Hepatocyte (in vitro differentiated cells): ENCODE measurements at regions not wholly inside any gene's neighbourhood (a gene's known extent, or its start where the extent isn't known, plus 50 kb on each side); places are given as distances from the start of the nearest gene placed in this dataset.

Experiments
- DNase-seq: peaks from one replicate; pipeline ENCODE4 v3.0.0-alpha.2; 2016; ENCODE audit warnings: low spot score
- H2AFZ ChIP-seq: fragments of 200-600 bp; sonication (generic); 2 replicates; pipeline ENCODE4 v1.6.0; 2016; ENCODE audit warnings: antibody characterized with exemption, mild to moderate bottlenecking
- H3K27ac ChIP-seq: fragments of 200-600 bp; sonication (generic); 2 replicates; pipeline ENCODE4 v1.5.1; 2016; ENCODE audit warnings: mild to moderate bottlenecking
- H3K27me3 ChIP-seq: fragments of 200-600 bp; sonication (generic); 2 replicates; pipeline ENCODE4 v1.6.1; 2016
- H3K36me3 ChIP-seq: fragments of 200-600 bp; sonication (generic); replicated peaks from 2 replicates; pipeline ENCODE4 v1.5.1; 2016; ENCODE audit warnings: low read depth; ENCODE audit not compliant: insufficient read depth
- H3K4me1 ChIP-seq: fragments of 200-600 bp; sonication (generic); 2 replicates; pipeline ENCODE4 v1.5.1; 2016; ENCODE audit warnings: mild to moderate bottlenecking, moderate library complexity; ENCODE audit not compliant: insufficient read depth
- H3K4me2 ChIP-seq: fragments of 200-600 bp; sonication (generic); 2 replicates; pipeline ENCODE4 v1.6.0; 2016
- H3K4me3 ChIP-seq: fragments of 200-600 bp; sonication (generic); 2 replicates; pipeline ENCODE4 v1.5.1; 2016; ENCODE audit warnings: mild to moderate bottlenecking
- H3K79me2 ChIP-seq: fragments of 200-600 bp; sonication (generic); 2 replicates; pipeline ENCODE4 v1.6.0; 2017; ENCODE audit warnings: mild to moderate bottlenecking
- H3K9me2 ChIP-seq: fragments of 200-600 bp; sonication (generic); replicated peaks from 2 replicates; pipeline ENCODE4 v1.6.0; 2017; ENCODE audit warnings: mild to moderate bottlenecking; ENCODE audit not compliant: insufficient read depth
- H3K9me3 ChIP-seq: fragments of 200-600 bp; sonication (generic); 2 replicates; pipeline ENCODE4 v1.5.1; 2016; ENCODE audit warnings: low read depth, mild to moderate bottlenecking
- H4K20me1 ChIP-seq: fragments of 200-600 bp; sonication (generic); 2 replicates; pipeline ENCODE4 v1.6.0; 2016; ENCODE audit warnings: mild to moderate bottlenecking; ENCODE audit not compliant: insufficient read depth, poor library complexity, severe bottlenecking
- CTCF ChIP-seq: fragments of 200-600 bp; sonication (generic); IDR thresholded peaks from 2 replicates; pipeline ENCODE4 v1.5.1; 2016; ENCODE audit warnings: antibody characterized with exemption, mild to moderate bottlenecking; ENCODE audit not compliant: poor library complexity
- EZH2 ChIP-seq: fragments of 200-600 bp; sonication (generic); IDR thresholded peaks from 2 replicates; pipeline ENCODE4 v1.6.1; 2016; ENCODE audit warnings: antibody characterized with exemption, mild to moderate bottlenecking, borderline replicate concordance
- EZH2phosphoT487 ChIP-seq: fragments of 200-600 bp; sonication (generic); IDR thresholded peaks from one replicate; pipeline ENCODE4 v1.6.1; 2018; ENCODE audit warnings: antibody characterized with exemption, mild to moderate bottlenecking, low read depth, moderate library complexity; ENCODE audit not compliant: unreplicated experiment, severe bottlenecking
- WGBS: methylation state at CpG from one replicate; pipeline ENCODE4 v1.1.6; 2016; ENCODE audit warnings: low lambda C conversion rate; ENCODE audit errors: missing lambda C conversion rate; 5-methylcytosine and 5-hydroxymethylcytosine counted together

GRCh38 chr1:238779716-238780115 lies 606.7 kb upstream of the CHRM3 start:
- no peaks in the 10 kb centered on the region for H3K9me3 ChIP-seq
- 81% methylated on average over 3 of the region's 3 CpGs for WGBS
- H3K27ac ChIP-seq: no peak overlapping the region
- no peak for DNase-seq
- no peaks in the 10 kb centered on the region for H3K79me2 ChIP-seq
- TF ChIP-seq EZH2: no peak
- no peak for TF ChIP-seq CTCF
- no peak for TF ChIP-seq EZH2phosphoT487
- H3K9me2 ChIP-seq: no peaks in the 10 kb centered on the region
- H3K4me1 ChIP-seq: no peaks in the 10 kb centered on the region
- H4K20me1 ChIP-seq: no peaks in the 10 kb centered on the region
- no peak overlapping the region for H3K4me3 ChIP-seq
- no peak overlapping the region for H2AFZ ChIP-seq
- no peaks in the 10 kb centered on the region for H3K36me3 ChIP-seq
- no peaks in the 10 kb centered on the region for H3K27me3 ChIP-seq
- no peak overlapping the region for H3K4me2 ChIP-seq

GRCh38 chr1:238778113-238778512 lies 608.3 kb upstream of the CHRM3 start:
- DNase-seq: no peak
- Histone ChIP-seq H4K20me1 (no peaks in the 10 kb centered on the region), H3K9me2 (no peaks in the 10 kb centered on the region), H3K27me3 (no peaks in the 10 kb centered on the region), H3K4me3 (no peak overlapping the region), H3K27ac (no peak overlapping the region), H2AFZ (no peak overlapping the region), H3K36me3 (no peaks in the 10 kb centered on the region), H3K9me3 (no peaks in the 10 kb centered on the region), H3K4me2 (no peak overlapping the region), H3K4me1 (no peaks in the 10 kb centered on the region), H3K79me2 (no peaks in the 10 kb centered on the region)
- no peak for TF ChIP-seq EZH2
- no peak for TF ChIP-seq EZH2phosphoT487
- no peak for TF ChIP-seq CTCF
- WGBS: 100% methylated on average over 1 of the region's 1 CpG

- Histone ChIP-seq H3K4me3 (no peak overlapping the region), H4K20me1 (no peaks in the 10 kb centered on the region), H3K9me3 (no peaks in the 10 kb centered on the region), H3K79me2 (no peaks in the 10 kb centered on the region), H3K36me3 (no peaks in the 10 kb centered on the region), H3K4me1 (no peaks in the 10 kb centered on the region), H2AFZ (no peak overlapping the region), H3K27ac (no peak overlapping the region), H3K9me2 (no peaks in the 10 kb centered on the region), H3K27me3 (no peaks in the 10 kb centered on the region), H3K4me2 (no peak overlapping the region)
- no peak for TF ChIP-seq EZH2phosphoT487
- no peak for TF ChIP-seq EZH2
- TF ChIP-seq CTCF: no peak
- DNase-seq: no peak
These were observed 608.8 kb upstream of the CHRM3 start for GRCh38 chr1:238777551-238777950.

- Histone ChIP-seq H3K79me2 (no peaks in the 10 kb centered on the region), H3K4me2 (no peak overlapping the region), H3K9me3 (no peaks in the 10 kb centered on the region), H2AFZ (no peak overlapping the region), H3K4me1 (no peaks in the 10 kb centered on the region), H3K4me3 (no peak overlapping the region), H3K9me2 (no peaks in the 10 kb centered on the region), H3K36me3 (no peaks in the 10 kb centered on the region), H3K27ac (no peak overlapping the region), H4K20me1 (no peaks in the 10 kb centered on the region), H3K27me3 (no peaks in the 10 kb centered on the region)
- TF ChIP-seq EZH2: no peak
- TF ChIP-seq CTCF: no peak
- no peak for TF ChIP-seq EZH2phosphoT487
- no peak for DNase-seq
- 91% methylated on average over 3 of the region's 3 CpGs for WGBS
These were observed 610.2 kb upstream of the CHRM3 start for GRCh38 chr1:238776126-238776525.
